Skeletal muscle cell (primary cell): ENCODE measurements at regions not wholly inside any gene's neighbourhood (a gene's known extent, or its start where the extent isn't known, plus 50 kb on each side); places are given as distances from the start of the nearest gene placed in this dataset.
"Not testable (repeated sequence)": the region's sequence is repeated elsewhere in the genome, so short reads cannot be mapped to it uniquely, and the experiment has no call there.

Experiments
- DNase-seq: peaks from one replicate; pipeline ENCODE4 v3.0.0-alpha.2; 2010; ENCODE audit warnings: low read depth
- H3K4me3 ChIP-seq: 2 replicates; pipeline ENCODE4 v1.5.1; 2011; ENCODE audit warnings: low read depth, mild to moderate bottlenecking, control low read depth, low read length, moderate library complexity

DNA sequence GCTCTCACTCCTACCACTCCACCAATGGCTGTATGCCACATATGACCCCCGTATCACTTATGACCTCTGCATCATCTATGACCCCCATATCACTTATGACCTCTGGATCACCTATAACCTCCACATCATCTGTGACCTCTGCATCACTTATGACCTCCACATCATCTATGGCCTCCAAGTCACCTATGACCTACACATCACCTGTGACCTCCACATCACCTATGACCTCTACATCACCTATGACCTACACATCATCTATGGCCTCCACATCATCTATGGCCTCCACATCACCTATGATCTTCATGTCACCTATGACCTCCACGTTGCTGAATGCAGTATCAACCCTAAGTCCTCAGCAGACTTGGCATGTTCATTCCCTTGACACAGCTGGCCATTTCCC is 271.2 kb downstream of the MATN1 start:
- H3K4me3 ChIP-seq, result no peak overlapping the region
- no peak for DNase-seq

DNA sequence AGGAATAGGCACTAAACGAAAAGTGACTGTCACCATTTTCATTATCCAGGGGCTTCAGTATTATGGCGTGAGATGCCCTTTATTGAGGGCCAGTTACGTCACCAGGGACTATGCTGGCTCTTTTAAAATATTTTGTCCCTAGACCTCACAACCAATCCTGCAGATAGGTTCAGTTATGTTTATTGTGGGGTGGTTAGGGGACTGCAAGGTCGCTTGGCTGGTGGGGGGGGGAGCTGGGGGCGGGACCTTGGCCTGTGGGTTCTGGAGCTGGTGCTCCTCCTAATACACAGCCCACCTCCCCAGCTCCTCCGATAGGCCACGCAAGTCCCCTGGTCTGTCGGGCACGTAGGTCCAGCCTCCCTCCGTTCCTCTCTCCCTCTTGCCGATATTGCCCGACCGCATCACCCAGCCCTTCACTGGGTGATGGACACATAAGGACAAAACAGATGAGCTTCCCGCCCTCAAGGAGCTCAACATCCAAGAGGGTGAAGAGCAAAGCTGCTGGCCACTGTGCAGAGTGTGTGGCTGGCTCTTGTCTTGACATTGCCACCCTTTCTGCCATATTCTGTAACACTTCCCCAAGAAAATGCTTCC is 271.8 kb downstream of the MATN1 start:
- H3K4me3 ChIP-seq, result no peak overlapping the region
- DNase-seq, result no peak

DNA sequence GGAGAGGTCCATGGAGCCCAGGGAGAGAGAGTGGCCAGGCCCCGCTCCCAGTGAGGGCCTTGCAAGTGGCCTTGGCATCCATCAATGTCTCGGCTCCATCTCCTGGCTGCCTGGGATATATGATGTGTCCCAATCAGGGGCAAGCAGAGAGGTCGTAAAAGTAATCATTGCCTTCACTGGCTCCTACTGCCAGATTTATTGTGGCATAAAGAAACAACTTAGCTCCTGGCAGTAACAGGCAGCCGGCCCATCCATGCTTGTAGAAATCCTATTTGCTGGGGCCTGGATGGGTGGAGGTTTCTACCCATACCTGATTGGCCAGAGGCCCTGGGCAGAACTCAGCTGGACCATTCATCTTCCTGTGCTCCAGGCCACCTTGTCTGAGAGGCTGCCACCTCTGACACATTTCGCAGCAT is 272.6 kb downstream of the MATN1 start:
- no peak for DNase-seq
- no peak overlapping the region for H3K4me3 ChIP-seq

DNA sequence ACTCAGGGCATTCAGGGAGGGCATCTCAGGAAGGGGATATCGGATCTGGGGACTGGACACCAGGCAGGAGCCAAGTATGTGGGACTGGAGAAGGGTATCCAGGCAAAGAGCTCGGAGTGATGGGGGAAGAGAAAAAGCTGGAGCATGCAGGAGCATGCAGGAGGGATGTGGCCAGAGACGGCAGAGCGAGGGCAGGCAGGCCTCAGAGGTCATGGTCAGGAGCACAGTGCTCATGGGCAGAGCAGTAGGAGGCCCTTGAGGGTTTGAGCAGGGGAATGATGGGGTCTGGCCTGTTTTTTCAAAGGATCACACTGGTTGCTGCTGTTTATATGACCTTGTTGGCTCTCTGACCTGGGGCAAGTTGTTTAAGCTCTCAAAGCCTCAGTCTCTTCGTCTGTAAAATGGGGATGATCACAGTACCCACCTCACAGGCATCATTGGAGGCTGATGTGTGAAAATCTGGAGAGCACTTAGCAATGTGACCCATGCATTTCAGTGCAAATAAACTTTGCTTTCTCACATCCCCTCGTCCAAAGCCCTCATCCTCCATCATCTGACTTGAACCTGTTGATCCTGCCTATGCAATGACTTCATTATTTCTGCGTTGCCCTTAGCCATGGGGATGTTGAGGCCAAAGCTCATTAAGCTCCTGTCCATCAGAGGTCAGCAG is 273.1 kb downstream of the MATN1 start:
- no peak overlapping the region for H3K4me3 ChIP-seq
- DNase-seq, result no peak

DNA sequence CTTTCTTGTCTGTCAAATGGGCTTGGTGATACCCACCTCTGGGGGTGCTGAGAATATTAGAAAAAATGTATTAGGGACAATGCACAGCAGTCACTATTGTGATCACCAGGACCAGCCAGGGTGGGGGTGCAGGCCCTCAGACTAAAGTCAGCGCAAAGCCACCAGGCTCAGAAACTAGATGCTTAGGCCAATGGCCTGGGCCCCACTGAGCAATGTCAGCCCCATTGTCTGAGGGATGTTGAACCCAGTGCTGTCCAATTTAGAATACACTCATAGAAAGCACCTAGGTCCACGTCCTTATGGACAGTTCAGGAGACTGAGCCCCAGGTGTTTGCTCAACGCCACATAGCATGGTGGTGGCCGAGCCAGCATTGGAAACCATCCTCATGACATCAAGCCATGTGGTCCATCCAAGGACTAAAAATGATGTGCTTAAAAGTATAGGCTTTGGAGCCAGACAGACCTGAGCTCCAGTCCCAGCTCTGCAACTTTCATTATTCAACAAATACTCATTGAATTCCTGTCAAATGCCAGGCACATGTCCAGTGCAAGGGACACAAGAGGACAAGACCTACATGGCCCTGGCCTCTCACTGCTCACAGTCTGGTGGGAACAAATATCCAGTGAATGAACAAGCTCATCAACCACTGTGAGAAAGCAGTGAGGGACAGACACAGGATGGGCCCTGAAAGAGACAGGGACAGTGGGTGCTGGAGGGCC is 273.8 kb downstream of the MATN1 start:
- H3K4me3 ChIP-seq, result no peak overlapping the region
- DNase-seq, result no peak

DNA sequence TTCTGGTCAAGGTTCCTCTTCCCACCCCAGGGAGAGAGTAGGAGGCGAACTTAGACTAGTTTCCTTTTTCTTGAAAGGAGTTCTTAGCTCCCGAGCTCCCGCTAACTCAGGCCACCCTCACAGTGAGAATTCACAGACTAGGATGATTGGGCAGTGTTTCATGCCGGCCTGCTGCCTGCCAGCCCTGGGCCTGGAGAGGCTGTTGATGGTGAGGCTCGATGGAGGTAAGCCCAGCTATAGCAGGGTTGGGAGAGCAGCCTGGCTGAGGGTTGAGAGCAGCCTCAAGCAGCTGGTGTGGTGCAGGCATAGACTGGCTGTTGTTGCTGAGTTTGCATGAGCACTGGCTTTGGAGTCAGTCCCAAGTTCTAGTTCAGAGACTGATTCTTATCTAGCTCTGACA is 274.4 kb downstream of the MATN1 start:
- DNase-seq, result no peak
- no peak overlapping the region for H3K4me3 ChIP-seq

DNA sequence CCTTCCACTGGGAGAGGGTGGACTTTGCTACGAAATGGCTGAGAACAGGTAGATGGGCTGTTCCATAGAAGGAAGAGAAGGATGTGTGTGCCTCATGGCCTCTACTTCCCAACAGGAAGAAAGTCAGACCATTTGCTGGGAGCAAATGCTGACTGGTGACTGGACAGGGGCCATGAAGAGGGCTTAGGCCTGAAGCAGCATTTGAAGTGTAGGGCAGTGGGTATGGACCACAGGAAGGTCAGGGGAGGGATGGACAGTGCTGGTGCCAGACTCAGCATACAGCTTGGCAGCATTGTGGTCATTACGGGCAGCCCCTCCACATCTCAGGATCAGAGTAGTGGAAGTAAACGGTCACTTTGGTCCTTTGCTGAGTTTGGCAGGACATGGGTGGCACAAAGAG is 275.7 kb downstream of the MATN1 start:
- H3K4me3 ChIP-seq, result no peak overlapping the region
- no peak for DNase-seq

DNA sequence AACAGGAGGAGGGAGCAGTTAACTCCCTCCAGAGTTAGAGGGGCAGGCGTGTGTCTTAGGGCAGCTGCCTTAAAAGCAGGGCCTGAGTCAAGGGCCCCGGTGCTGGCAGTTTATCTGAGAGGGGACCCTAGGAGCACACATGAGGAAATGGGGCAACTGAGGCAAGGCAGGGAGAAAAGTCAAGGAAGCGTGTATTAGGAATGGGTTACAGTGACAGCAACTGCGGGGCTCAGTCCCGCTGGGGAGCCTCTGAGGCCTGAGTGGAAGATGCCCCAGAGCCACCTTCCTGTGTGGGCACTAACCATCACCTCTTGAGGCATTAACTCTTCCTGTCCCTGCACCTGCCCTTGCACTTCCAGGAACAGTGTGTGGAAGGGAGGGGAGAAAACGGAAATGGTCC is 276.3 kb downstream of the MATN1 start:
- no peak overlapping the region for H3K4me3 ChIP-seq
- no peak for DNase-seq

DNA sequence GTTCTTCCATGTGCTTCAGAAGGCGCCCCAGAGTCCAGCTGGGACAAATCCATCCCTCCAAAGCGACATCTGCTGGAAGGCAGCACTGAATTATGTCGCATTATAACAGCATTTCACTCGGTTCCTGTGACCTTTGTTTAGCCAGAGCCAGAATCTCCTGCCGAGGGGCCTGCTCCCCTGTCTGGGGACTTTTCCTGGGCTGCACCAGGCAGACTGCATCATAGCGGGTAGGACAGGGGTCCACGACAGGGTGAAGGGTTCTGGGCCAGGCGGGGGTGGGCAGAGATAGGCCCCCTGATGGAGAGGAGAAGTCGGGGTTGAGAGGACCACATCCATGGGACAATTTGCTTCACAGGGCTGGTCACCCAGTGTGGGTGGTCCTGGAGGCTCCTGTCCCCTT is 276.9 kb downstream of the MATN1 start:
- no peak for DNase-seq
- H3K4me3 ChIP-seq, result no peak overlapping the region

DNA sequence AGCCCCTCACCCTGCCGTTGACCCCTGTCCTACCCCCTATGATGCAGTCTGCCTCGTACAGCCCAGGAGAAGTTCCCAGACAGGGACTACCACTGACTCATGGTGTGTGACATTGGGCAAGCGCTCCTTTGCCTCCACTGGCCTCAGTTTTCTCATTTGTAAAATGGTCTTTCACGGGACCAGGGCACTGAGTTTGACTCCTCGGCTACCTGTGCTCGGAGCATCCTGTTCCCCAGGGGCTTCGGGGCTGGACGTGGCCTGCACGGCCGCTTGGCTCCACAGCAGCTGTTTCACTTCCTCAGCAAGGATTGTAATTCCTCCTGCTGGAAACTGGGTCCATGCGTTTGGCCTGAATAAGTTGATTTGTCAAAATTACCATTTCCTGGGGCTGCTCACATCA is 277.3 kb downstream of the MATN1 start:
- no peak for DNase-seq
- H3K4me3 ChIP-seq, result no peak overlapping the region

DNA sequence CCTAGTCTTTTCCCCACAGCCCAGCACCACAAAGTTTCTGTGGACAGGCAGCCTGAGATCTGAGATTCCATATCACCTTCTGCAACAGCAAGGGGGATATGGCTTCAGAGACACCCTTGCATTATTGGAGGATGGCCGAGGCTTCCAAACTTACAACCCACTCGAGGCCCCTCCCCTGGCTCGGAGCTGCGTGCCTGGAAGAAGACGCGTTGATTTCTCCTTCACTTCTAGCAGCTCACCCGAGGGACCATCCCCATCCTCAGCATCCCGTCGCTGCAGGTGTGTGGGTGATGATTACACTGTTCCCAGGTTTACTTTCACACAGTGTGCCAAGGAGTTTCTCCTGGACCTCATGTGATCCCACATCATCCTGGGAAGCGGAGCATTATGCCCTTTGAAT is 277.9 kb downstream of the MATN1 start:
- DNase-seq, result no peak
- no peak overlapping the region for H3K4me3 ChIP-seq

DNA sequence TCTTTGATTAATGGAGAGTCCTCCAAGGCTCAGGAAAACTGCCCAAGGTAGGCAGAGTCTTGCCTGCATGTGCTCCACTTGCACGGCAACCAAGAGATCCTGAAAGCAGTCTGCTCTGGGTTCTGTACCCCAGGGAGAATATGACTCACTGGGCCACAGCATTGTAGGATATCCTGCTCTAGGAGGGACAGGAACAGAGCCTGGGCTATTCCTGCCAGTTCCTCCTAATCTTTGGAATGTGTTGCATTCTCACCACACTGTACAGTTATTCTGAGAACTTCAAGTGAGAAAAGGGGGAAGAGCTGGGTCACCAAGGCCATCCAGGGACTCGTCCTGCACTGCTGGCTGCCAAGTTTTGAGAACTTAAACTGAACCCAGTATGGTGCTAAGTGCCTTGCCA is 278.5 kb downstream of the MATN1 start:
- DNase-seq, result no peak
- H3K4me3 ChIP-seq, result no peak overlapping the region

DNA sequence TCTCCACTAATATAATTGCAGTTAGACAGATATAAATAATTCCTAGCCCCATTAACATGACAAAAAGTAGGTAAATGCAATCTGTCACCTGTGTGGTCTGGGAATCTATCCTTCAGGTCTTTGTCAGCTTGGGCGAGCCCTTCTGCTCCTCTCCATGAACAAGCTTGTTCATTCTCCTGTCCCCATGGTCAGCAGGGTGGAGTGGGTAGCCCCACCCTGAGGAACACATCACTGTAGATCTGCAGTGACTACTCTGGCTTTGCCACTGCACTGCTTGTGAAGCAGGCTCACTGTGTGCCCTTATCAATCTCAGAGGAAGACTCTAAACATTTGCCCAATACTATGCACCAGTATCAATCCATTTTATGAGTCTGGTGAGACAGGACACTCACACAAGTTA is 279.0 kb downstream of the MATN1 start:
- no peak overlapping the region for H3K4me3 ChIP-seq
- no peak for DNase-seq

DNA sequence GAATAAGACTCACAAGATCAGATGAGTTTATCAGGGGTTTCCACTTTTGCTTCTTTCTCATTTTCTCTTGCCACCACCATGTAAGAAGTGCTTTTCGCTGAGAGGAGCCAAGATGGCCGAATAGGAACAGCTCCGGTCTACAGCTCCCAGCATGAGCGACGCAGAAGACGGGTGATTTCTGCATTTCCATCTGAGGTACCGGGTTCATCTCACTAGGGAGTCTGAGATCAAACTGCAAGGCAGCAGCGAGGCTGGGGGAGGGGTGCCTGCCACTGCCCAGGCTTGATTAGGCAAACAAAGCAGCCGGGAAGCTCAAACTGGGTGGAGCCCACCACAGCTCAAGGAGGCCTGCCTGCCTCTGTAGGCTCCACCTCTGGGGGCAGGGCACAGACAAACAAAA is 285.1 kb downstream of the MATN1 start:
- not testable (repeated sequence) for DNase-seq, H3K4me3 ChIP-seq

DNA sequence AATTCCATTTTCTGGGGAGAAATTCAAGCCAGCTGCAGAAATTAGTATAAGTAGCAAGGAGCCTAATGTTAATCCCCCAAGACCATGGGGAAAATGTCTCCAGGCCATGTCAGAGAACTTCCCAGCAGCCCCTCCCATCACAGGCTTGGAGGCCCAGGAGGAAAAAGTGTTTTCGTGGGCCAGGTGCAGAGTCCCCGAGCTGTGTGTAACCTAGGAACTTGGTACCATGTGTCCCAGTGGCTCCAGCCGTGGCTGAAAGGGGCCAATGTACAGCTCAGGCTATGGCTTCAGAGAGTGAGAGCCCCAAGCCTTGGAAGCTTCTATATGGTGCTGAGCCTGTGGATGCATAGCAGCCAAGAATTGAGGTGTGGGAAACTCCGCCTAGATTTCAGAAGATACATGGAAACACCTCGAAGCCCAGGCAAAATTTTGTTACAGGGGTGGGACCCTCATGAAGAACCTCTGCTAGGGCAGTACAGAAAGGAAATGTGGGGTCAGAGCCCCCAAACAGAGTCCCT is 286.3 kb downstream of the MATN1 start:
- DNase-seq, result no peak
- no peak overlapping the region for H3K4me3 ChIP-seq

DNA sequence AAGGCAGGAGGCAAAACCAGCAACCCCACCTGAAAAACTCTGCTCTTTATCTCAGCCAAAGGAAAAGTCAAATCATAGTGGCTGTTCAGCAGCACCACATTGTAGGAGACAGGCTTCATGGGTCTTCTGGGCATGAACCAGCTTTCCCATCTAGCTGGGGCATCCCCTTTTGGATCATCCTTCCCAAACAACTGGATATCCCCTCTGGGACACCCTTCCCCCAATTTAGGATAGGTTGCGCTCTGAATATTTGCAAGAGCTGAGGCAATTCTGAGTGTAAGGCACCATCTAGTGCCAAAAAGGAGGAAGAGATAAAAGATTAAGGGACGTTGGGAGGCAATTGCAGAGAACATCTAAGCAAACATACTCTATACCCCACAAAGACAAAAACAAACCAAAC is 295.8 kb downstream of the MATN1 start:
- no peak for DNase-seq
- no peak overlapping the region for H3K4me3 ChIP-seq

DNA sequence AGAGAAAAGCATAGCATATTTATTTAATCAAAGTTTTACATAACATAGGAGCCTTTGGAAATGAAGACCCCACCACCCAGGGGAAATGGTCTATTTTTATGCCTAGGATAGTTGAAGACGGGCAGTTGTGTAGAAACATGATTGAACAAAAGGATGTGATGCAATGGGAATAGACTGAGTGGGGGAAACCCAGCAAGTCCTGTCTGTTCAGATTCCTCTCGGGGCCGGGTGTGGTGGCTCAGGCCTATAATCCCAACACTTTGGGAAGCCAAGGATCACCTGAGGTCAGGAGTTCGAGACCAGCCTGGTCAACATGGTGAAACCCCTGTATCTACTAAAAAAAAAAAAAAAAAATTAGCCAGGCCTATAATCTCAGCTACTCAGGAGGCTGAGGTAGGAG is 298.3 kb downstream of the MATN1 start:
- DNase-seq, result no peak
- H3K4me3 ChIP-seq, result no peak overlapping the region

DNA sequence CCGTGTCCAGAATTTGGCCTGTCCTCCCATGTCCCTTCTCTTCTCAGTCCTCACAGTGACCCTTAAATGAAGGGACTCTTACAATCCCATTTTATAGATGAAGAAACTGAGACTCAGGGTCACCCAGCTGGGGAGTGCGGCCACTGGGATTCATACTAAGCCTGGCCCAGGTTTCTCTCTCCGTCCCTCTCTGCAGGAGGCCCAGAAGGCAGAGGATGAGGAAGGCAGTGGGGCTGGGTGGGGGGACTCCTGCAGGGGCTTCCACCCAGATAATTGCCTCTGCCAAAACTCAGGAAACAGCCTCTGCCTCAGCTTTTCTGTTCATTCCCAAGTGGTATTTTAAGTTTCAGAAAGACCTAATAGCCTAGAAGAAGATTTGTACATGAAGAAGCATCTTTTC is 299.8 kb downstream of the MATN1 start:
- no peak overlapping the region for H3K4me3 ChIP-seq

DNA sequence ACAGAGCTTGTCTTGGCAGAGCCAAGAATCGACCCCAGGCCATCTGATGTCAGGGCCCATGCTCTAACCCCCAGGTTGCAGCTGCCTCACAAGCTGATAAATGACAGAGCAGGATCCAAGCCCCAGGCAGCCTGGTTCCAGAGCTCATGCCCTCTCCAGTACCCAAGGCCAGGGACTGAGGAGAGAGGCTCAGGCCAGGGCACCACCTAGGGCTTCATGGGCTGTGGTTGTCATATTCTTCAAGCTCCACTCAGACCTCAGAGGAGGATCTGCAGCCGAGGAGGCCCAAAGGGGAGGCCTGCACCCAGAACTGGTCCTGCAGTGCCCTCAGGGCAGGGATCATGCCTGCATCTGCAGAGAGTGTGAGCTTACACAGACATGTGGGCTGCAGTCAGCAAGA is 301.1 kb downstream of the MATN1 start:
- H3K4me3 ChIP-seq, result no peak overlapping the region

More for the DNA sequence above, 299.8 kb downstream of the MATN1 start:
- DNase-seq, result no peak

DNA sequence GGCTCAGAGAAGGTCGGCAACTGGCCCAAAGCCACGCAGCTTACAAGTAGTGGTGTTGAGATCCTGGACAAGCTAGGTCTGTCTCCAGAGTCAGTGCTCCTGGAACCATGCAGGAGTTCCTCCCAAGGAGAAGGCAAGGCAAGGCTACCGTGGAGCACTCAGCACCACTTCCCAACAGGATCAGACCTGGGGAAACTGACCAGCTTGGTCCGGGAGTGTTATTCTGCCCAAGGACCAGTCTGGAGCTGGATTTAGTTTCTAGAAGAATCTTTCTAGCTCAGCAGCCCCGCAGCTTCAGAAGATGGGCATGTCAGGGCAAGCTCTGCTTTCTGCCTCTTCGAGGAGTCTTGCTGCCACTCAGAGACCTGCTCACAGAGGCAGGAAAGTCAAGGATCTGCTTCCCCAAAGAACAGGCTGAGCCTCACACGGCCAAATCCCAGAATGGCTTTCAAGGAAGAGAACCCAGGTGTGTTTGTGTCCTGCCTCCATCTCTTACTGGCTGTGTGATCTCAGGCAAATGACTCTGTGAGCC is 302.8 kb downstream of the MATN1 start:
- DNase-seq, result no peak
- H3K4me3 ChIP-seq, result no peak overlapping the region

More for the DNA sequence above, 301.1 kb downstream of the MATN1 start:
- no peak for DNase-seq

DNA sequence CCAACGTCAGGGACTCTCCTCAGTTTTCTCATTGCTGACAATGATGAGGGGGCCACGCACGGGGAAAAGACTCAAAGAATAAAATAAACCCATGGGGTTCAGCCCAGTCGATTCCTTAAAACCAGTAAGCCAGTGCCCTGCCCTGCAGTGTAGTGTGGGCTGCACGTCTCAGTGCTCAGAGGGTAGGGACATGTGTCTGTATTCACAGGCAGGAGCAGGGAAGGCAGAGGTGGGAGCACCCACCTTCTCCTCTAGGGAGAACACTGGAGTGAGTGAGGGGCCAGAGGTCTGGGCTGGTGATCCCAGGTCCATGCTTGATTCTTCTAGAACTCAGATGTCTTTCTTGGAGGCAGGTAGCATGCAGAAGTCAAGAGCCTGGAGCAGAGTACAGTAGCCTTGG is 303.6 kb downstream of the MATN1 start:
- DNase-seq, result no peak
- no peak overlapping the region for H3K4me3 ChIP-seq
